ENCODE measurements at regions not wholly inside any gene's neighbourhood (a gene's known extent, or its start where the extent isn't known, plus 50 kb on each side); places are given as distances from the start of the nearest gene placed in this dataset.
"Not testable (repeated sequence)": the region's sequence is repeated elsewhere in the genome, so short reads cannot be mapped to it uniquely, and the experiment has no call there.

- peak; percentile 51 for DNase-seq (ENCODE audit: low read depth)
Measured at GRCh38 chr14:37985826-37986470, 221.8 kb upstream of the SSTR1 start.

GRCh38 chr14:37988472-37988871 is 219.2 kb upstream of the SSTR1 start:
- peak; percentile 23 for DNase-seq (ENCODE audit: low read depth)

- no peak for DNase-seq (ENCODE audit: low read depth)
Measured at GRCh38 chr14:37991027-37991426, 216.7 kb upstream of the SSTR1 start.

GRCh38 chr14:37992499-37992898 is 215.2 kb upstream of the SSTR1 start:
- no peak for DNase-seq (ENCODE audit: low read depth)

- no peak for DNase-seq (ENCODE audit: low read depth)
Measured at GRCh38 chr14:37994846-37995372, 212.8 kb upstream of the SSTR1 start.

GRCh38 chr14:37997017-37997416 is 210.7 kb upstream of the SSTR1 start:
- no peak for DNase-seq (ENCODE audit: low read depth)

GRCh38 chr14:38000340-38000739 is 207.4 kb upstream of the SSTR1 start:
- no peak for DNase-seq (ENCODE audit: low read depth)

GRCh38 chr14:38001501-38001900 is 206.2 kb upstream of the SSTR1 start:
- no peak for DNase-seq (ENCODE audit: low read depth)

GRCh38 chr14:38003746-38004609 is 203.7 kb upstream of the SSTR1 start:
- DNase-seq (ENCODE audit: low read depth): no peak

GRCh38 chr14:38004610-38004879 is 203.2 kb upstream of the SSTR1 start:
- DNase-seq (ENCODE audit: low read depth): no peak

- DNase-seq (ENCODE audit: low read depth): not testable (repeated sequence)
Measured at GRCh38 chr14:38011156-38011555, 196.5 kb upstream of the SSTR1 start.

- DNase-seq (ENCODE audit: low read depth): no peak
Measured at GRCh38 chr14:38012056-38012455, 195.6 kb upstream of the SSTR1 start.

GRCh38 chr14:38016497-38016896 is 191.2 kb upstream of the SSTR1 start:
- peak; percentile 1 for DNase-seq (ENCODE audit: low read depth)

GRCh38 chr14:38021861-38022260 is 185.8 kb upstream of the SSTR1 start:
- no peak for DNase-seq (ENCODE audit: low read depth)

- no peak for DNase-seq (ENCODE audit: low read depth)
Measured at GRCh38 chr14:38022775-38023174, 184.9 kb upstream of the SSTR1 start.

- DNase-seq (ENCODE audit: low read depth): no peak
Measured at GRCh38 chr14:38038171-38038570, 169.5 kb upstream of the SSTR1 start.

- DNase-seq (ENCODE audit: low read depth): no peak
Measured at GRCh38 chr14:38038986-38039385, 168.7 kb upstream of the SSTR1 start.

- peak; percentile 15 for DNase-seq (ENCODE audit: low read depth)
Measured at GRCh38 chr14:38039496-38039895, 168.2 kb upstream of the SSTR1 start.

- no peak for DNase-seq (ENCODE audit: low read depth)
Measured at GRCh38 chr14:38040411-38040810, 167.3 kb upstream of the SSTR1 start.

- peak; percentile 71 for DNase-seq (ENCODE audit: low read depth)
Measured at GRCh38 chr14:38042322-38042721, 165.4 kb upstream of the SSTR1 start.

- no peak for DNase-seq (ENCODE audit: low read depth)
Measured at GRCh38 chr14:38044710-38045109, 163.0 kb upstream of the SSTR1 start.

- no peak for DNase-seq (ENCODE audit: low read depth)
Measured at GRCh38 chr14:38045461-38045860, 162.2 kb upstream of the SSTR1 start.

- DNase-seq (ENCODE audit: low read depth): no peak
Measured at GRCh38 chr14:38046160-38046559, 161.5 kb upstream of the SSTR1 start.
